Right lung (tissue), 2 donors: ENCODE measurements at regions not wholly inside any gene's neighbourhood (a gene's known extent, or its start where the extent isn't known, plus 50 kb on each side); places are given as distances from the start of the nearest gene placed in this dataset.
"Not testable (repeated sequence)": the region's sequence is repeated elsewhere in the genome, so short reads cannot be mapped to it uniquely, and the experiment has no call there.

Source experiments
- DNase-seq, 2 donors: peaks; one replicate each; pipeline ENCODE4 v3.0.0-alpha.2; 2013

- DNase-seq, result no peak
These were observed 205.3 kb upstream of the GCFC2 start for GRCh38 chr2:75915851-75916634.

GRCh38 chr2:75896779-75897366 is 186.2 kb upstream of the GCFC2 start:
- no peak for DNase-seq

DNA sequence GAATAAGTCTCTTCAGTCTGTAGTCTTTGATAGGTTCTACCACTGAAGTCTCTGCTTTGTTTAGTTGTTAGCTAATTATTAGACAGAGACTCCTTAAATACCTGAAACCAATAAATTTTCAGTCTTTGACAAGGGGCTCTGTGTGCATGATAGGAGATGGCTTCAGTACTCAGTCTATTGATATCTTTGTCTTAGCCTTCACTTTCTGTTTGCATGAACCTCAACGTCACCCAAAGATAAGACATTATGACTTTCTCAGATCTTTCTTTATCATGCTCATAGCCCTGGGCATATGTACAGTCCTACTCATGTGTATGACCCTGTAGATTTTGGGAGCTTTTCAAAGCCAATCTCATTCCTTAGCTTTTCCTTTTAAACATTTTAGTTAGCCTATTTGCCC is 183.5 kb upstream of the GCFC2 start:
- no peak for DNase-seq

DNA sequence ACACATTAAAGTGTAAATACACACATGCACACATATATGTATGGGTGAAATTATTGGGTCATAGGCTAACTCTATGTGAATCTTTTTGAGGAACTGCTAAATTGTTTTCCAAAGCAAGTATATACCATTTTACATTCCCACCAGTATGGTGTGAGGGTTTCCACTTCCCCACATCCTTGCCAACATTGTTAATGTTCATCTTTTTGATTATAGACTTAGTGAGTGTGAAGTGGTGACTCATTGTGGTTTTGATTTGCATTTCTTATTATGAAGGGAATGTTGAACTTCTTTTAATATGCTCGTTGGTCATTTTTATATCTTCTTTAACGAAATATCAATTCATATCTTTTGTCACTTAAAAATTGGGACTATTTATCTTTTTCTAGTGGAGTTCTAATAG is 181.8 kb upstream of the GCFC2 start:
- no peak for DNase-seq

- no peak for DNase-seq
These were observed 171.8 kb upstream of the GCFC2 start for GRCh38 chr2:75882530-75882929.

GRCh38 chr2:75875606-75876005 is 164.9 kb upstream of the GCFC2 start:
- not testable (repeated sequence) for DNase-seq

DNA sequence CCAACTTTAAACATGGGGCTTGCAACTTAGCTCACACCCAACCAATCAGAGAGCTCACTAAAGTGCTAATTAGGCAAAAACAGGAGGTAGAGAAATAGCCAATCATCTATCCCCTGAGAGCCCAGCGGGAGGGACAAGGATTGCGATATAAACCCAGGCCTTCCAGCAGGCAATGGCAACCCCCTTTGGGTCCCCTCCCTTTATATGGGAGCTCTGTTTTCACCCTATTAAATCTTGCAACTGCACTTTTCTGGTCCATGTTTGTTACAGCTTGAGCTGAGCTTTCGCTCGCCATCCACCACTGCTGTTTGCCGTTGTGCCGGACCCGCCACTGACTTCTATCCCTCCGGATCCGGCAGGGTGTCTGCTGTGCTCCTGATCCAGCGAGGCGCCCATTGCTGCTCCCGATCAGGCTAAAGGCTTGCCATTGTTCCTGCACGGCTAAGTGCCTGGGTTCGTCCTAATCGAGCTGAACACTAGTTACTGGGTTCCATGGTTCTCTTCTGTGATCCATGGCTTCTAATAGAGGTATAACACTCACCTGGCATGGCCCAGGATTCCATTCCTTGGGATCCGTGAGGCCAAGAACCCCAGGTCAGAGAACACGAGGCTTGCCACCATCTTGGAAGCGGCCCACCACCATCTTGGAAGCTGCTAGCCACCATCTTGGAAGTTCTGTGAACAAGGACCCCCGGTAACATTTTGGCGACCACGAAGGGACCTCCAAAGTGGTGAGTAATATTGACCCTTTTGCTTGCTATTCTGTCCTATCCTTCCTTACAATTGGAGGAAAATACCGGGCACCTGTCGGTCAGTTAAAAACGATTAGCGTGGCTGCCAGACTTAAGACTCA is 161.3 kb upstream of the GCFC2 start:
- DNase-seq, result not testable (repeated sequence)

DNA sequence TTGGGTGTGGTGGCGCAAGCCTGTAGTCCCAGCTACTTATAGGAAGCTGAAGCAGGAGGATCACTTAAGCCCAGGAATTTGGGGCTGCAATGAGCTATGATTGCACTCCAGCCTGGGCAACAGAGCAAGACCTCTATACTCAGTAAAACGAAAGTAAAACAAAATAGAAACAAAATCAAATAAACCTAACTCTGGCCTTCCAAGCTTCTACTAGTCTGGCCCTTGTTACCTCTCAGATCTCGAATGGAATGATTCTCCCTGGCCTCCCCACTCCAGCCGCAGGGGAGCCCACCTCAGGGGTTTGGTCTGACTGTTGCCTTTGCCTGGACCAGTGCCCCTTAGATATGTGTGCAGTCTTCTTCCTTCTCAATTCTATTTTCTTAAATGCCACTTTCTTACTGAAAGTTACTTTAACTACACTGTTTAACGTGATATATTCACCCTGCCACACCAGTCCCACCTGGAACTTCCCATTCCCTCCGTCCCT is 160.0 kb upstream of the GCFC2 start:
- no peak for DNase-seq

GRCh38 chr2:75870133-75870532 is 159.4 kb upstream of the GCFC2 start:
- no peak for DNase-seq

- DNase-seq, result no peak
These were observed 155.0 kb upstream of the GCFC2 start for GRCh38 chr2:75865702-75866101.

DNA sequence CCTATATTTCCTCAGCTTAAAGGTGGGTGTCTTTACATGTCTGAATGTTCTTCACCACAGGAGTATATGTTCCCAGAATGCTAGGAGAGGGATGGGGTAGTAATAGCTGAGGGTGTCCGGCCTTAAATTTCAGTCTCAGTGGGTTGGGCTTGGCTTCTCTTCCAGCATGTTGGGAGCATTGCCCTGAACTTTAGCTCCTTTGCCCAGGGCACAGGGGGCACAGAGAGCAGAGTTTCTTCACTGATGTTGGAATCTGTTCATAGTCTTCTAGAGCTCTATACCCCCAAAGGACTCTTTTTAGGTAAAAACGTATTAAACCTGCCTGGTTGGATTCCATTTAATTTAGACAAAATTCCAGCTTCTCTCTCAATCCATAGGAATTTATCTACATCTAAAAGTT is 154.4 kb upstream of the GCFC2 start:
- no peak for DNase-seq

DNA sequence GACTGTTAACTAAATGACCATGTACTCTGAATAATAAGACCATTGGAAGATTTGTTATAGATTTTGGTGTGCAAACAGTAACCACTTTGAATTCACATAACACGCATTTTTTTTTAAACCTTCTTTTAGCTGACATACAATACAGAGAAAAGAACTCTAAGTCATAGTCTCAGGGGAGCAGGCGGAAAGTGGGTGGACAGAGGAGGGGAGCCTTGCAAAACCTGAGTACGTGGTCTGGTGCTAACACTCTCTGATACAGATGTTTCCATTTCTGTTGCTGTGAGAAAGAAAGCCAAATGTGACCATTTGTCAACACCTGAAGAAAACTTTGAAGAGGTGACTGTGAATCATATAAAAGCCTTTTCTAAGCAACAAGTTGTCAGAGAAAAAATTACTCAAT is 151.8 kb upstream of the GCFC2 start:
- DNase-seq, result no peak

GRCh38 chr2:75853436-75853835 is 142.7 kb upstream of the GCFC2 start:
- no peak for DNase-seq

DNA sequence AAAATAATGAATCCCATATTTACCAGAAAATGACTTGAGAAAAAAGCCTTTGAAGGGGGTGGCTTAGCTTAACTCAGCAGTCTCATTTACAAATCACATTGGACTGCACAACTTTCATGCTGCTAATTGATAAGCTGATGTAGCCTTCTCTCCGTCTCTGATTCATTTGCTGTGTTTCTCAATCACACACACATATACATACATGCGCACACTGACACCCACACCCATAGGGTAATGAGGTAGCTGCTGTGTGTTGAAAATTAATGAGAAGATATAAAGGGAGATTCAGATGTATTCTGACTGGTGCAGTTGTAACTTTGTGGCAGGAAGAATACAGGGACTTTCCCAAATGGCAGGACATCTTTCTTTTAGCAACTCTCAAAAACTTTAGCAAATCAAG is 141.9 kb upstream of the GCFC2 start:
- DNase-seq, result no peak

DNA sequence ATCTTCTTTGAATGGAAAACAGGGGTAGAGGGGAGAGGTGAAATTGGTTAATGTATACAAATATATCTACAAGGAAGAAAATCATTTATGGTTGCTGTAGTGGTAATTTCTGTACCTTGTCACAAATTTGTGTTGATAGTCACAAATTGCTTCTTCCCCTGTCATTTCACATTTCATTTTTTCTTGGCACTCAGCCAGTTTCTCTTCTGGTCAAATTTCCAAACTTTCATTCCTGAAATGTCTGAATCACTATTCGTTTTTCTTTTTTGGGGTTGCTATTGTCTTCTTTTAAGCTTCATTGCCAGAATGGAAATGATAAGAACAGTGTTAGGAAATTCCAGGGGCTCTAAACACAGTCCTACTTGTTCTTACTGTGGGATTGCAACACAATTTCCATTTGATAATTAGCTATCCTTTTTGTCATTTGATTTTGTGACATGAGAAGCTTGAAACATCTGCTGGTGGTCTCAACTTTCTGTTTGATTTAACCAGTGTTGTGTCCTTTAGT is 136.0 kb upstream of the GCFC2 start:
- no peak for DNase-seq

DNA sequence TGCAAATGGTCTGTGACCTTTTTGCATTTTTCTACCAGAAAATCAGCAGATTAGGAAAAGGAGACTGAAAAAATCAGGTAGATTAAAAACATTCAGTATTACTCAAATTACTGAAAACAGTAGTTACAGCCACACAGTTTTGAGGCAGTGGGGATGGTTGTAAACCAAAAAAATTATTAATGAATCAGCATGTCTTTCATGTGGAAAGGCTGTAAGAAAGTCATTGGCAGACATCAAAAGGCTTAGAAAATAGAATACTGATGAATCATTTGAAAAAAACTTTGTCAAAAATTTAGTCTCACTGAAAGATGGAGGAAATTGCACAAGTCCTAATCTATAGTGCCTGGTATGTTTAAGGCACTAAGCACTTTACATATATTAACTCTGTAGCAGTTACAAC is 133.9 kb upstream of the GCFC2 start:
- DNase-seq, result no peak

DNA sequence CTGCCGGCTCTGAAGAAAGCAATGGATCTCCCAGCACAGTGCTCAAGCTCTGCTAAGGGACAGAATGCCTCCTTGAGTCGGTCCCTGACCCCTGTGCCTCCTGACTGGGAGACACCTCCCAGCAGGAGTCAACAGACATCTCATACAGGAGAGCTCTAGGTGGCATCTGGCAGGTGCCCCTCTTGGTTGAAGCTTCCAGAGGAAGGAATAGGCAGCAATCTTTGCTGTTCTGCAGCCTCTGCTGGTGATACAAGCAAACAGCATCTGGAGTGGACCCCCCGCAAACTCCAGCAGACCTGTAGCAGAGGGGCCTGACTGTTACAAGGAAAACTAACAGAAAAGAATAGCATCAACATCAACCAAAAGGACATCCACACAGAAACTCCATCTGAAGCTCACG is 123.9 kb upstream of the GCFC2 start:
- not testable (repeated sequence) for DNase-seq

DNA sequence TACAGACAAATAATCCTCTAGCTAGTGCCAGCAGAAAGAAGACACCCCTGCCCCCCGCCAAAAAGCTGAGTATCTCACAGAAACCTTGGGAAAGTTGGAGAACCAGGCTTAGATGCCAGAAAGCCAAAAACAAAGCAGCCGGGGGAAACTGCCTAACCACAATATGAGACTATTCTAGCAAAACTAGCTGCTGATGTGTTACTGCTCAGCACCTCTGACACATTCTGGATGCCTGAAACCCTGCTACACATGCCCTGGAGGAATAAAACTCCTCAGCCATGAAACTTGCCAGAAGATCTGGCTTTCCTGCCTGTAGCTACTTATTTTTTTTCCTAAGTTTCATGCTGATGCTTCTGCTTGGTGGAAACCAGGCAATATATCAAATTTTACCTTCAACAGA is 122.7 kb upstream of the GCFC2 start:
- DNase-seq, result no peak

GRCh38 chr2:75828826-75829225 is 118.1 kb upstream of the GCFC2 start:
- no peak for DNase-seq

DNA sequence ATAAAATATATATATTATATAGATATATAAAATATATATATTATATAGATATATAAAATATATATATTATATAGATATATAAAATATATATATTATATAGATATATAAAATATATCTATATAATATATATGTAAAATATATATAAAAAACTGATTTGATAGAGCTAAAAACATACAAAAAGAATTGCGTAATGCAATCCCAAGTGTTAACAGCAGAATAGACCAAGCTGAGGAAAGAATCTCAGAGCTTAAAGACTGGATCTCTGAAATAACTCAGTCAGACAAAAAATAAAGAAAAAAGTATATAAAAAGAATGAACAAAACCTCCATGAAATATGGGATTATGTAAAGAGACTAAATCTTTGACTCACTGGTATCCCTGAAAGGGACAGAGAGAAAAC is 112.8 kb upstream of the GCFC2 start:
- not testable (repeated sequence) for DNase-seq

DNA sequence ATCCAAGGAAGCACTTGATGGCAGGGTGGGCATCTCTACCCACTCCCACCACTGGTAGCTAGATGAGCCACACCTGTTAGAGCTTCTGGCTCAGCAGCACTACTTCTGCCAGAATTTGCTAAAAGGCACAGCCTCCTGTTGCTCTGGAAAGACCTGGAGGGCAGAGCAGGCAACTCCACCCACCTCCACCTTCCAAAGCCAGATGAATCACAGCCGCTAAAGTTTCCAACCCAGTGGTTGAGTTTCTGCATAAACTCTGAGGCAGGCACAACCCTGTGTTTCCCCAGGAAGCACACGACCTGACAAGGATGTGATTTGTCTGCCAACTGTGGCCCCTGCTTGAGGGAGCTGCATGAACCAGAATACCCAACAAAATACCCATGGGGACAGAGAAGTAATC is 111.6 kb upstream of the GCFC2 start:
- no peak for DNase-seq

DNA sequence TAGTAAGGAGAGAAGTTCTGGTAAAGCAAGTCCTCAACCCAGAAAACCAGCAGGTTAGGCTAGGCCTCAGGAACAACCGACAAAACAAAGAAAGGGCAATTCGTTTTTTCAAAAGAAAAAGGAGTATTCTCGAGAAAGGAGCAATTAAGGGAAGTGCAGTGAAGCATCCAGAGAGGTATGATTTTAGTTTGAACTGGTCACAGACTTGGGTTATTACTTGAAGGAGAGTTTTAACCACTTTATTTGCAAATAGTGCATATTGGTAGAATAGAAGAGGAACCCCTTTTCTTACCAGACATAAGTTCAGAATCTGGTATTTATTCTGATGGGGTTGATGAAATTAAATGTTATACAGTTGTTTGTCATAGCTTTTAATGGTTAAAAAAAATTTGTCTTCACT is 110.0 kb upstream of the GCFC2 start:
- no peak for DNase-seq
